Raji (cell line): ENCODE measurements at regions not wholly inside any gene's neighbourhood (a gene's known extent, or its start where the extent isn't known, plus 50 kb on each side); places are given as distances from the start of the nearest gene placed in this dataset.

Experiments used
- POLR2A ChIP-seq: IDR thresholded peaks from 2 replicates; pipeline ENCODE4 v1.6.1; 2011; ENCODE audit warnings: low read depth, low read length, control low read depth; ENCODE audit not compliant: insufficient read depth

GRCh38 chr6:44044154-44044539 lies 83.1 kb downstream of the MRPL14 start:
- TF ChIP-seq POLR2A: no peak

DNA sequence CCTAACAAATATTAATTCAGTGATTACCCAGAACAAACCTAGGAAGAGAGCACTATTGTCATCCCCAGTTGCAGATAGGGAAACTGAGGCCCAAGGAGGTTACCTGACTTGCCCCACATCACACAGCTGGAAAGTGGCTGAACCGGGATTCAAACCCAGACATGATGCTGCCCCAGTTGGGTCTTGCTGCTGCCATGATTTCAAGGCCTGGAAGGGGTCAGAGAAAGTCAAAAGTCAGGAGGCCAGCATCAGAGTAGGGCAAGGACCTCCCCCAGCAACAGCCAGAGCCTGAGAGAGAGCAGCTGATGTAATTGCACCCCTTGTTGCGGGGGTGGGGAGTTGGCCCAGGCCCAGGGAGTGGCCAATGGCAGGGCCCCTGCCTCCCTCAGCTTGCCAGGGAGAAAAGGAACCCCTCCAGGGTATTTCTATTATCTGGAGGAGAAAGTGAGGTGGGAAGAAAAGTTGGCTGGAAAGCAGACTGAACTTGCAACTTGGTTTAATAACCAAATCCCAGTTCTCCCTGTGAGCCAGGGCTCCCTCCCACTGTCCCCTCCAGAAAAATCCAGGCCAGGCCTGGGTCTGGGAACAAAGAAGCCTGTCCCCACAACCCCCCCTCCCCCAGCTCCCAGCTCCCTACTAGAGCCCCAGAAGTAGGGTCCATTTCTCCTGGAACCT lies 83.6 kb downstream of the MRPL14 start:
- TF ChIP-seq POLR2A: no peak

- no peak for TF ChIP-seq POLR2A
These were observed 84.2 kb downstream of the MRPL14 start for GRCh38 chr6:44042989-44043478.

DNA sequence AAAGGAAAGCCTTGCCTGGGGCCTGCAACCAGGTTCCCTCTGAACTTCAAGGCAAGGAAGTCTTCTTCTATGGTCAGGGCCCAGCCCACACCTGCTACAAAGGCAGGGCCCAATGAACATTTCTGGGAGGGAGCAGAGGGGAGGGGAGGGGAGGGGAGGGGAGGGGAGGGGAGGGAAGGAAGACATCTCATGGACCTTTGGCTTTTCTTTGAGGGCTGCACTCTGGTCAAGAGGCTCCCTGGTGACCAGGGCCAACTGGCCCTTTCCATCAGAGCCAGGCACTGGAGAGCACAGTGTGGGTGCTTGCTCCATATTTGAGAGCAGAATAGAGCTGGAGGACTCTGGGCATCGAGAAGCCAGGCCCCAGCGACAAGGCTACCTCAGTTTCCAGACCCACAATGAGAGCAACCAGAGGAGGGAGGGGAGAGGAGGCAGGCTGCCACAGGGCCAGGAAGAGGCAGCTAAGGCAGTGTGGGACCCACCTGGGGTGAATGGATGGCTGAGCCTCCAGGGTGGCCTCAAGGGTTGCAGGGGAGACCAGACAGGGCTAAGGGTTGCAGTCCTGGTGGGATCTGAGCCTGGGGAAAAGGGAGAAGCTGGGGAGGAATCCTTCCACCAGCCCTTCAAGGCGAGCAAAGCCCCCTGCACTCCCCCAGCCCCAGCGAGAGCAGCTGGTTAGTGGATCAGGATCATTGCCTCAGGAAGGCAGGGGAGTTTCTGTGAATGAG lies 84.8 kb downstream of the MRPL14 start:
- TF ChIP-seq POLR2A: no peak

GRCh38 chr6:44041461-44042260 lies 85.6 kb downstream of the MRPL14 start:
- no peak for TF ChIP-seq POLR2A

DNA sequence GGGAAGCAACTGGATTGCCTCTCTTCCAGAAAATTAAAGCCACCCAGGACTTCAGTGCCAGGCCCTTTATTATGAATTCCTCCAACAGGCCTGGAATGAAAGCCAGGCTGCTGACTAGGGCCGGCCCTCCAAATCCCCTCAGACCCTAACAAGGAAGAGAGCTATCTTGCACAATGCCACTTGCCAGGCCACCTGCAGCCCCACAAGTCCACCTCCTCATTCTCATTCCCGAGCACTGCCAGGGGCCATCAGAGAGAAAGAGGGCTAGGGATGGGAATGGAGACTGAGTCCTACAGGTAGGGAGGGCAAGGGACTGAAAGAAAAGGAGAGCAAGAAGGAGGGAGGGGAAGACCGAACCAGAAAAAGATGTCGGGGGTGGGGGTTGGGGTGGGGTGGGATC lies 86.5 kb downstream of the MRPL14 start:
- no peak for TF ChIP-seq POLR2A

DNA sequence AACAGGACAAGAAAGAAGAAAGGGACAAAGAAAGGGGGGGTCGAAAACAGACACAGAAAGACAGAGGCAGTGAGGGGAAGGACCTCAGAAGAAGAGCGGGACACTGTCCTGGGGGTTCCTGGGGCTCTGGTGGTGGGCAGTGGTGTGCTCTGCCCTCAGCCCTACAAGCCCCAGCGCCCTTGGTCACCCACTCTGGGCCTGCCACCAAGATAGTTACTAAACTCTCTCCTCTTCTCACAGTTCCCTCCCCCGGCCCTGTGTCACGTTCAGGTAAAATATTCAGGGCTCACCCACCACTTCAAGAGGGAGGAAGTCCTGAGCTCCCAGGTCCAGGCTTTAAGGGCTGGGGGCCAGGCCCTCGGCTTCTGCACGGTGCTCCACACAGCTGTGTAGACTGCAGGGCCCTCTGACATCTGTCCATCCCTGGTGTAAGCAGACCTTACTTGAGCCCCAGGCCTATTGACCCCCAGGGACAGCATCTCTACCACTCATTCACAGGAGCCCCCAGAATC lies 87.4 kb downstream of the MRPL14 start:
- TF ChIP-seq POLR2A: no peak

- TF ChIP-seq POLR2A: no peak
These were observed 88.0 kb downstream of the MRPL14 start for GRCh38 chr6:44039191-44039719.

- no peak for TF ChIP-seq POLR2A
These were observed 88.6 kb downstream of the MRPL14 start for GRCh38 chr6:44038543-44039065.

GRCh38 chr6:44037847-44038542 lies 89.3 kb downstream of the MRPL14 start:
- TF ChIP-seq POLR2A: no peak

DNA sequence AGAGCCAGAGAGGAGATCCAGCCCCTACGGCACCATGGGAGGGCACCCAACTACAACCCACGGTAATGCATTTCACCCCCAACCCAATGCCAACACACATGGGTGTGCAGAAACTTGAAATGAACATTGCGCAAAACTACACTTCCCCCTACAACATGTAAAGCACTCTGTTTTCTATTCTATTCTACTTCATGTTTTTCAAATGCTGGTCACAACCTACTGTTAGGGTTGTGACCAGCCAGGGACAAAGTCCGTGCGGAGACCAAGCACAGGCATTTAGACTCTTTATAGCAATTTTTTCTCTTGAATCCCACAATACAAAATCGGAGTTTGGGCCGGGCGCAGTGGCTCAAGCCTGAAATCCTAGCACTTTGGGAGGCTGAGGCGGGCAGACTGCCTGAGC lies 90.6 kb downstream of the MRPL14 start:
- TF ChIP-seq POLR2A: no peak

- no peak for TF ChIP-seq POLR2A
These were observed 91.1 kb downstream of the MRPL14 start for GRCh38 chr6:44036196-44036595.

DNA sequence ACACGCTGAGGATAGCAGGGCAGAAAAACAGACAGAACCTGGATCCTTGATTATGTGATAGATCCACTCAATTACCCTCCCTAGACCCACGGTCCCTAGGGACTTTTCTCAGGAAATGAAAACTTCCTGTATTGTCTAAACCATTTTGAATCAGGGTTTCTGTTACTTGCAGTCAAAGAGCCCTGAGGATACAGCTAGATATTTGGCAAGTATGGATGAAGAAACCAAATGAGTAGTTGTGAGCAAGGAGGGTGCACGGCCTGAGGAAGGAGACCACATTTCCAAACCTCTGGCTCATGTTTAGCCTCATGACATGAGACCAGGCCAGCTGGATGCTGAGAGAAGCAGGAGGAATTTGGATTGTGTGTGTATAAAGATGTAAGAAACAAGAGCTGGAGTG lies 91.6 kb downstream of the MRPL14 start:
- TF ChIP-seq POLR2A: no peak

DNA sequence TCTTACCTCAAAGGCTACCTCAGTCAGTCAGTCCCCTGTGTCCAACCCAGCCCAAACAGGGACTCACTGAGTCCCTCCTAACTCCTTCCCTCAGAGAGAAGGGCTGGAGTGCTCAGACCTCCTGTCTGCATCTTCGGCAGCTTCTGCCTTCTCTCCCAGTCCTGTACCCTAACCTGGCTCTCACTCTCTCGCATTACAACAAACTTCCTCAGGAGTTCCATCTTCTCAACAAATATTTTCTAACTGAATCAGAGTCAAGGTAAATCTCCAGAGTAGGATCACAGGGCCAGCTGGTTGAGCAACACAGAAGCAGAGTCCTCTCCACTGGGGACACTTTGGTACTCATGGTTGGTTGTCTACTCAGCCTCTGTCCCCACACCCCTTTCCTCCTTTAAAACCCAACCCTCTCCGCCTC lies 92.3 kb downstream of the MRPL14 start:
- no peak for TF ChIP-seq POLR2A

GRCh38 chr6:44034391-44034861 lies 92.8 kb downstream of the MRPL14 start:
- TF ChIP-seq POLR2A: no peak
